ENCODE measurements at regions not wholly inside any gene's neighbourhood (a gene's known extent, or its start where the extent isn't known, plus 50 kb on each side); places are given as distances from the start of the nearest gene placed in this dataset.

DNA sequence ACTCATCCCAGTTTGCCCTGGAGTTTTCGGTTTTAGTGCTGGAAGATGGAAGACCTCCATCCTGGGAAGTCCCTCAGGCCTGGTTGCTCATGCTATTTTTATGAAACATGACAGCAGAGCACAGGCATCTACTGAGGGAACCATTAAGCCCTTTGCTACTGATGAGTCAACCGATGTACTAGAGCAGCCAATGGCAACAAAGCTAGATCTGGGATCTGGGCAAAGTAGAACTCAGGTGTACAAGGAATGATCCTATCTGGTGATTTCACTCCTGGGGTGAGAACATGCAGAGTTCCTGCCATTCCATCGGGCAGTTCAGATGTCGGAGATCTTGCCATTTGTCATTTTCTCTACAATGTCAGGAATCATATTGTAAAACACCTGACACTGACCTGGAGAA lies 166.2 kb upstream of the NSMCE3 start:
- WGBS, 2 donors, result 96% methylated on average over 4 of the region's 4 CpGs

GRCh38 chr15:29434280-29434679 lies 164.7 kb upstream of the NSMCE3 start:
- Histone ChIP-seq H3K9me3 (no peaks in the 10 kb centered on the region), H3K4me1 (no peaks in the 10 kb centered on the region), H3K36me3 (no peaks in the 10 kb centered on the region), H3K4me3 (no peak overlapping the region), H3K27me3 (no peaks in the 10 kb centered on the region), H3K27ac (no peak overlapping the region)
- DNase-seq, result no peak
- intact Hi-C loops (cut with DNase I), result no loop called here
- 80 to 82% methylated on average over 2 of the region's 2 CpGs for WGBS, 2 donors
- TF ChIP-seq, protein P1, sequence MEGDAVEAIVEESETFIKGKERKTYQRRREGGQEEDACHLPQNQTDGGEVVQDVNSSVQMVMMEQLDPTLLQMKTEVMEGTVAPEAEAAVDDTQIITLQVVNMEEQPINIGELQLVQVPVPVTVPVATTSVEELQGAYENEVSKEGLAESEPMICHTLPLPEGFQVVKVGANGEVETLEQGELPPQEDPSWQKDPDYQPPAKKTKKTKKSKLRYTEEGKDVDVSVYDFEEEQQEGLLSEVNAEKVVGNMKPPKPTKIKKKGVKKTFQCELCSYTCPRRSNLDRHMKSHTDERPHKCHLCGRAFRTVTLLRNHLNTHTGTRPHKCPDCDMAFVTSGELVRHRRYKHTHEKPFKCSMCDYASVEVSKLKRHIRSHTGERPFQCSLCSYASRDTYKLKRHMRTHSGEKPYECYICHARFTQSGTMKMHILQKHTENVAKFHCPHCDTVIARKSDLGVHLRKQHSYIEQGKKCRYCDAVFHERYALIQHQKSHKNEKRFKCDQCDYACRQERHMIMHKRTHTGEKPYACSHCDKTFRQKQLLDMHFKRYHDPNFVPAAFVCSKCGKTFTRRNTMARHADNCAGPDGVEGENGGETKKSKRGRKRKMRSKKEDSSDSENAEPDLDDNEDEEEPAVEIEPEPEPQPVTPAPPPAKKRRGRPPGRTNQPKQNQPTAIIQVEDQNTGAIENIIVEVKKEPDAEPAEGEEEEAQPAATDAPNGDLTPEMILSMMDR (IDR thresholded peaks at IDR 0.05), result no peak
- TF ChIP-seq POLR2A (IDR thresholded peaks at IDR 0.05) (no peak), POLR2AphosphoS5 (IDR thresholded peaks at IDR 0.05) (no peak), EP300 (IDR thresholded peaks at IDR 0.05) (no peak)

More for the DNA sequence above, 166.2 kb upstream of the NSMCE3 start:
- TF ChIP-seq, protein P1 (IDR thresholded peaks at IDR 0.05), result no peak
- TF ChIP-seq POLR2AphosphoS5 (IDR thresholded peaks at IDR 0.05) (no peak), EP300 (IDR thresholded peaks at IDR 0.05) (no peak)
- intact Hi-C loops (cut with DNase I), result no loop called here
- H3K27ac ChIP-seq, result no peak overlapping the region
- H3K4me3 ChIP-seq, result no peak overlapping the region
- DNase-seq, result no peak
- H3K4me1 ChIP-seq, result no peaks in the 10 kb centered on the region
- H3K36me3 ChIP-seq, result no peaks in the 10 kb centered on the region
- H3K27me3 ChIP-seq, result no peaks in the 10 kb centered on the region
- no peaks in the 10 kb centered on the region for H3K9me3 ChIP-seq

DNA sequence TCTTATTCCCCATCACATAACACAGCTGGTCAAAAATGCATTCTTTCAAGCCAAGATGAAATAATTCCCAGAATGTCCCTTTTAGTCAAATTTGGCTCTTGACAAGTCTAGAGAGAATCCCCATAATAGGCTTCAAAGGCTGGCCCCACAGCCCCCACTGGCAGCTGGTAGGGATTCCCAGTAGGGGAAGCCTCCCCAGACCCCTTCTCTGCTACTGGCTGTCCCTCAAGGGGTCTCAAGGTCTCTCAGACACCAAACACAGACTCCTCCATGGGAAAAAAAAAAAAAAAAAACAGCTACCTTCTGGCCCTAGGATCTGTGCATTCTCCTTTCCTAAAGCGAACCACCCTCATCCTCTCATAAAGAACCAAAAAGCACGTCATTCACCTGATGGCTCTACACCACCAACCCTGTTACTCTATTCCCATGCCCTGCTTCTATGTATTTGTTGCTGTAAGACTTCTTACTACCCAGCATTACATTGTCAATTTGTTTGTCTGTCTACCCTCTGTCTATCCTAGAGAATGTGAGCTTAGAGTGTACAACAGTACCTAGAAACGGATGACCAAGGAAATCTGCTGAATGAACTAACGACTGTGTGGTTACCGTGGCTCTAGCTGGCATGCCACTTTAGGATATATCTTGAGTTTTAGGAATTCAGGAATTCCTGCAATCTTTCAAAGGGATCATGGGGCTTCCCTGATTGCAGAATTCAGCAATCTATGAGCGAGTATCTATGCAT lies 164.1 kb upstream of the NSMCE3 start:
- no peak overlapping the region for H3K4me3 ChIP-seq
- H3K27ac ChIP-seq, result no peak overlapping the region
- intact Hi-C loops (cut with DNase I), result no loop called here
- H3K36me3 ChIP-seq, result no peaks in the 10 kb centered on the region
- no peaks in the 10 kb centered on the region for H3K27me3 ChIP-seq
- DNase-seq, result no peak
- no peaks in the 10 kb centered on the region for H3K4me1 ChIP-seq
- TF ChIP-seq, protein P1 (IDR thresholded peaks at IDR 0.05), result no peak
- TF ChIP-seq POLR2AphosphoS5 (IDR thresholded peaks at IDR 0.05), result no peak
- no peak for TF ChIP-seq POLR2A (IDR thresholded peaks at IDR 0.05)
- no peak for TF ChIP-seq EP300 (IDR thresholded peaks at IDR 0.05)
- no peaks in the 10 kb centered on the region for H3K9me3 ChIP-seq
- WGBS, 2 donors, result 88 to 92% methylated on average over 6 of the region's 6 CpGs

DNA sequence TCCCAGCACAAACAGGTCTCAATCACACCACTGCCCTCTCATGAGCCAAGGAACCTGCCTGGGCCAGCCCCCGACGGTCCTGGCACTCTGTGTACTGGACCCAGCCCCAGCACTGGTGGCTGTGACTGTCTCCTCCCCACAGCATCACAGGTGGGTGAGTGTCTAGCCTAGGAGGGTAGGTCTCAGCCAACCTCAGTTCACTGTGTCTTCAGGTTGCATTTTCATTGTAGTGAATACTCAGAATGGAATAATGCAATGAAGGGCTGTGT lies 163.4 kb upstream of the NSMCE3 start:
- Histone ChIP-seq H3K4me1 (no peaks in the 10 kb centered on the region), H3K27me3 (no peaks in the 10 kb centered on the region), H3K27ac (no peak overlapping the region), H3K4me3 (no peak overlapping the region), H3K36me3 (no peaks in the 10 kb centered on the region), H3K9me3 (no peaks in the 10 kb centered on the region)
- intact Hi-C loops (cut with DNase I), result no loop called here
- TF ChIP-seq POLR2A (IDR thresholded peaks at IDR 0.05), result no peak
- no peak for TF ChIP-seq EP300 (IDR thresholded peaks at IDR 0.05)
- TF ChIP-seq, protein P1 (IDR thresholded peaks at IDR 0.05), result no peak
- no peak for TF ChIP-seq POLR2AphosphoS5 (IDR thresholded peaks at IDR 0.05)
- DNase-seq, result no peak
- WGBS, 2 donors, result 89 to 95% methylated on average over 2 of the region's 2 CpGs

Data from sigmoid colon (tissue), 6 donors.